Psoas muscle (tissue), 7 donors: ENCODE measurements at regions not wholly inside any gene's neighbourhood (a gene's known extent, or its start where the extent isn't known, plus 50 kb on each side); places are given as distances from the start of the nearest gene placed in this dataset.
"Not testable (repeated sequence)": the region's sequence is repeated elsewhere in the genome, so short reads cannot be mapped to it uniquely, and the experiment has no call there.

Experiments
- ATAC-seq, 4 donors: fragments of 200-7000 bp; cut with Tn5 transposase; one replicate each; pipeline ENCODE4 v1.9.1; 2020; ENCODE audit warnings: moderate library complexity in 3 of 4, mild to moderate bottlenecking in 2 of 4
- DNase-seq, 2 donors: peaks; one replicate each; pipeline ENCODE4 v3.0.0-alpha.2; 2020
- H3K27ac ChIP-seq: fragments of 200-600 bp; one replicate; pipeline ENCODE4 v1.8.0; 2022
- H3K27me3 ChIP-seq, 3 donors: fragments of 200-600 bp in 1 of 3; one replicate each; pipeline versions ENCODE4 v1.6.1 to v1.8.0; 2013 to 2022; ENCODE audit warnings: low read length in 2 of 3, mild to moderate bottlenecking in 2 of 3, moderate library complexity in 1 of 3; ENCODE audit not compliant: insufficient read depth in 3 of 3
- H3K36me3 ChIP-seq, 2 donors: fragments of 200-600 bp in 1 of 2; one replicate each; pipeline versions ENCODE4 v1.6.1 to v1.8.0; 2013 to 2022; ENCODE audit warnings: low read depth in 1 of 2, mild to moderate bottlenecking in 1 of 2, moderate library complexity in 1 of 2; ENCODE audit not compliant: insufficient read depth in 1 of 2
- H3K4me1 ChIP-seq: fragments of 200-600 bp; one replicate; pipeline ENCODE4 v1.8.0; 2022
- H3K4me3 ChIP-seq: fragments of 200-600 bp; one replicate; pipeline ENCODE4 v1.8.0; 2022; ENCODE audit warnings: mild to moderate bottlenecking
- H3K9me3 ChIP-seq: fragments of 200-600 bp; one replicate; pipeline ENCODE4 v1.8.0; 2022
- CTCF ChIP-seq: fragments of 200-600 bp; IDR thresholded peaks from one replicate; pipeline ENCODE4 v1.8.0; 2022; ENCODE audit warnings: antibody characterized with exemption
- WGBS, 3 donors: extraction: QIAGEN DNeasy Blood & Tissue Kit; methylation state at CpG; one replicate each; pipeline versions ENCODE4 v1.1.6 to v1.1.7; 2013; 5-methylcytosine and 5-hydroxymethylcytosine counted together
- intact Hi-C, 2 donors: fragments of 100-400 bp; cut with DNase I; formaldehyde crosslinking; loops; one replicate each; pipeline versions ENCODE4 v1.11.0 to v1.14.2; 2022
- donor health status: healthy with polysubstance abuse.
- donor health status: DM: no; HTN: no; CAD: no; lungs with moderate emphysema.
- donor health status: Bipolar disorder and iron deficiency.
- donor health status: healthy.
- donor health status: DM: yes; HTN: yes; CAD: no.
- donor health status: DM: no; HTN: no; CAD: no.
- donor health status: DM: yes; HTN: yes; CAD: no.

- Histone ChIP-seq H3K27me3 (no peaks in the 10 kb centered on the region), H3K27ac (no peak overlapping the region), H3K36me3 (no peaks in the 10 kb centered on the region), H3K9me3 (no peaks in the 10 kb centered on the region), H3K4me1 (no peaks in the 10 kb centered on the region), H3K4me3 (no peak overlapping the region)
- no peak for DNase-seq
- TF ChIP-seq CTCF = no peak
- ATAC-seq = no peak
- WGBS, 3 donors = 90 to 93% (median 91%) methylated on average over 13 of the region's 13 CpGs
- intact Hi-C loops = no loop called here
These were observed 644.6 kb downstream of the SH2D4B start for GRCh38 chr10:81182296-81182695.

GRCh38 chr10:81192221-81192788, 654.6 kb downstream of the SH2D4B start:
- 63 to 66% (median 64%) methylated on average over 6 of the region's 6 CpGs for WGBS, 3 donors

DNA sequence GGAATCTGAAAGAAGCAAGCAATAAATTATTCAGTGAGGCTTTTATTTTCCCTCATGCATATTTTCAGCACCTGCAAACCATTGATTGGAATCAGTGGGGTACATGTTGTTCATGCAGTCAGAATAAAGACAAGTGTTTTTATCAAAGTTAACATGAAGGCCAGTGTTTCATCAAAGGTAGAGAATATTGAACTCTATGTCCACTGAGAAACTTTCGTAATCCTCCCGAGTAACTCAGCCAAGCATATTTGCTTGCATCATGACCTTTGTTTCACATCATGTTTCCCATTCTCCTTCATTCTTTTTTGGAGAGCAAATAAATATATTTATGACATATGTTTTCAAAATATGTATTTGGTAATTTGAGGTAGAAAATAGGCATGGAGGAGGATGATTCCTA, 663.1 kb downstream of the SH2D4B start:
- H3K27me3 ChIP-seq = no peaks in the 10 kb centered on the region
- no peak for DNase-seq
- no peak overlapping the region for H3K4me3 ChIP-seq
- no peaks in the 10 kb centered on the region for H3K4me1 ChIP-seq
- TF ChIP-seq CTCF = no peak
- no peak overlapping the region for H3K27ac ChIP-seq
- intact Hi-C loops = no loop called here
- H3K36me3 ChIP-seq = no peaks in the 10 kb centered on the region
- ATAC-seq = no peak
- WGBS, 3 donors = 86 to 88% (median 87%) methylated on average over 2 of the region's 2 CpGs
- no peaks in the 10 kb centered on the region for H3K9me3 ChIP-seq

More at GRCh38 chr10:81192221-81192788, 654.6 kb downstream of the SH2D4B start:
- no peak overlapping the region for H3K4me3 ChIP-seq
- no peak overlapping the region for H3K27ac ChIP-seq
- H3K27me3 ChIP-seq = no peaks in the 10 kb centered on the region
- ATAC-seq = no peak
- no peaks in the 10 kb centered on the region for H3K9me3 ChIP-seq
- no peaks in the 10 kb centered on the region for H3K4me1 ChIP-seq
- TF ChIP-seq CTCF = no peak
- DNase-seq = no peak
- H3K36me3 ChIP-seq = no peaks in the 10 kb centered on the region
- intact Hi-C loops = no loop called here

DNA sequence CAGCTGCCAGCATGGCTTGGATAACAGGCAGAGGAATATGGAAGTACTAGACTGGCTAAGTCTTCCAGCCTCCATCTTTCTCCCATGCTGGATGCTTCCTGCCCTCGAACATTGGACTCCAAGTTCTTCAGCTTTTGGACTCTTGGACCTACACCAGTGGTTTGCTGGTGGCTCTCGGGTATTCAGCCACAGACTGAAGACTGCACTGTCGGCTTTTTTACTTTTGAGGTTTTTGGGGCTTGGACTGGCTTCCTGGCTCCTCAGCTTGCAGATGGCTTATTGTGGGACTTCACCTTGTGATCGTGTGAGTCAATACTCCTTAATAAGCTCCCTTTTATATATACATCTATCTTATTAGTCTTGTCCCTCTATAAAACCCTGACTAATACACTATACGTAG, 667.6 kb upstream of the NRG3 start:
- WGBS, 3 donors = 74 to 82% (median 79%) methylated on average over 5 of the region's 5 CpGs
- H3K9me3 ChIP-seq, H3K27ac ChIP-seq, DNase-seq, intact Hi-C loops, H3K4me3 ChIP-seq, H3K36me3 ChIP-seq, H3K27me3 ChIP-seq, H3K4me1 ChIP-seq, ATAC-seq: not testable (repeated sequence)

DNA sequence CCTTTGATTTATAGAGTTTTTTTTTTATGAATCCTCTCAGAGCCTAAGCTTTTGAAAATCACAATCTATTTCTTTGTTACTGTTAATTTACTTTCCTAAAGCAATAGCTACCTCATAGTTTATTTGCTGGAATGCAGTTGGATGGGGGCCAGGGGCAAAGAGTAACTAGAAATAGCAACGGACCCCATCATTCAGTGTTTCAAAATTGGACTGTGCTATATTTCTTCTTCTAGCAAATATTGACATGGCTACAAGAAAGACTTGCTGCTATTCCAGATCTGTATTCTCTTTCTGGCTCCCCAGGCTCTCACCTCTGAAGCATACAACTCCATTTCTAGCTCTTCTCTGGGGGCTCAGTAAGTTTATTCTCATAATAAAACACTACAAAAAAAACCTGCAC, 661.6 kb upstream of the NRG3 start:
- Histone ChIP-seq H3K27ac (no peak overlapping the region), H3K4me3 (no peak overlapping the region), H3K36me3 (no peaks in the 10 kb centered on the region), H3K27me3 (no peaks in the 10 kb centered on the region), H3K4me1 (no peaks in the 10 kb centered on the region), H3K9me3 (no peaks in the 10 kb centered on the region)
- TF ChIP-seq CTCF = no peak
- ATAC-seq (no peak), DNase-seq (no peak)
- intact Hi-C loops = no loop called here
- 33 to 40% (median 37%) methylated on average over 1 of the region's 1 CpG for WGBS, 3 donors
